GM03348 (cell line): ENCODE measurements at regions not wholly inside any gene's neighbourhood (a gene's known extent, or its start where the extent isn't known, plus 50 kb on each side); places are given as distances from the start of the nearest gene placed in this dataset.
"Not testable (repeated sequence)": the region's sequence is repeated elsewhere in the genome, so short reads cannot be mapped to it uniquely, and the experiment has no call there.

ENCODE experiments used
- DNase-seq: peaks from one replicate; pipeline ENCODE4 v3.0.0; 2012; ENCODE audit warnings: low spot score

- no peak for DNase-seq
Observed at GRCh38 chr4:3634281-3634857, 102.1 kb upstream of the LRPAP1 start.

- DNase-seq: not testable (repeated sequence)
Observed at GRCh38 chr4:3633277-3633676, 101.1 kb upstream of the LRPAP1 start.

GRCh38 chr4:3632794-3633193 is 100.6 kb upstream of the LRPAP1 start:
- not testable (repeated sequence) for DNase-seq

DNA sequence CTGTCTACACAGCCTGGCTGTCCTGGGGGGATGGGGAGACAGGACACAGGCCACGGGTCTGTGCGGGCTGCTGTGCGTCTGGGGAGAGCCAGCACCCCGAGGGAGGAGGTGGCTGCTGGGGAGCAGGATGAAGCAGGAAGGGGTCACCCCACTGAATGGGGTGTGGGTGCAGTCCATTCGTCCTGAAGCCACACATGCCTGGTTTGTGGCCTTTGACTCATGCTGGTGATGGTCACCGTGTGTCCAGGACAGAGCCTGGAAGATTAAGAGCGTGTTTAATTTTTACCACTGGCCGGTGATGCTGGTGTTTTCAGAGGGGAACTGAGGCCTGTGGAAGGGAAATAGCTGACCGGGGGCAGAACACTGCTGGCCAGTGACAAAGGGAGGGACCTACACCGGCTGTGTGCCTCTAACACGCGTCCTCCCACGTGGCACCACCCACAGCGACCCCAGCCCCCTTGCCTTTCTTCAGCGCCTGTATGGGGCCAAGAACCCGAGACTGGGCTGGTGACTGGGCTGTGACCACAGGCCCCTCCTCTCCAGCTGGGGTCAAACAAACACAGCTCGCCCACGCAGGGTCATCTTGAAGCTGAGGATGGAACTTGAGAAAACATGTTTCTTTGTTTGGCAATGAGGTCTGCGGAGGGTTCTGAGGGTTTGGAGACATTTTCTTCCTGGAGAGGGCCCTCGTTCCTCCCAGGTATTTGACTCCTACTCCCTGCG is 99.5 kb upstream of the LRPAP1 start:
- DNase-seq: not testable (repeated sequence)

DNA sequence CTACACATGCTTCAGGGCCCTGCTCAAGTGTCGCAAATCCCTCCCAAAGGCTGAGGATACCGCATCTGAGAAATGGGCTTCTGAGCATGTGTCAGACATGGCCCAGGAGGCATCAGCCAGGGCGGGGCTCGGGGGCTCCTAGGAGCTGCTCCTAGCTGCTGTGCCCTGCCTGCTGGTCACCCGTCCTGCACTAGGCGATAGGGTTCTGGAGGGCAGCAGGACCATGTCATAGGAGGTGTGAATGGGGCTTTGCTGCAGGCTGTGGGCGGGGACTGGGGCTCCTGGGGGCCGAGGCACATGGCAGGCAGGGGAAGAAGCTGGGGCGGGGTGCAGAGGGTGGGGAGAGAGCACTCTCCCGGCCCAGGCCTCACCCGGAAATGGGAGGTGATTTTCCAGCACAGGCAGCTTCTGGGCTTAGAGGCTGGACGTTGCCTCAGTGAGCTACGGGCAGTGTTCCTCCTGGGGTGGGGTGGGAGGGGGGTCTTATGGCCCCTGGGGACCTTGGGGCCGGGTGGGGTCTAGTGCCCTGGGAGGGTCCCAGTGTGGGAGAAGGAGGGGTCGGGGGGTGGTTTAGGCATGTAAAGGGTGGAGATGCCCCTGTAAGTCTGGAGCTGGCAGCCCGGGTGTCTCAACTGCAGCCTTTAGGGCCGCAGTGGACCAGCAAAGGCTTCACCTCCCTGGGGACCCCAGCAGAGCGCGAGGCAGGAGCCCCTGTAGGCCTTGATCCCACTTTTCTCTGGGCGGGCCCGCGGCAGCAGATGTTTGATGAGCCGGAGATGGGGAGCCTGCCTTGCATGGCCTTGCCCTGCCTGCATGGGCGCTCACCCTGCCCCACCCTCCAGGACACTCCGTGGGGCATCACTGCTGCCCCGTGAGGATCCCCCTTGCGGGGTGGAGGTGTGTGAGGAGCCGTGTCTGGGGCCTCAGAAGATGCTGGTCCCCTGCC is 98.6 kb upstream of the LRPAP1 start:
- no peak for DNase-seq

DNA sequence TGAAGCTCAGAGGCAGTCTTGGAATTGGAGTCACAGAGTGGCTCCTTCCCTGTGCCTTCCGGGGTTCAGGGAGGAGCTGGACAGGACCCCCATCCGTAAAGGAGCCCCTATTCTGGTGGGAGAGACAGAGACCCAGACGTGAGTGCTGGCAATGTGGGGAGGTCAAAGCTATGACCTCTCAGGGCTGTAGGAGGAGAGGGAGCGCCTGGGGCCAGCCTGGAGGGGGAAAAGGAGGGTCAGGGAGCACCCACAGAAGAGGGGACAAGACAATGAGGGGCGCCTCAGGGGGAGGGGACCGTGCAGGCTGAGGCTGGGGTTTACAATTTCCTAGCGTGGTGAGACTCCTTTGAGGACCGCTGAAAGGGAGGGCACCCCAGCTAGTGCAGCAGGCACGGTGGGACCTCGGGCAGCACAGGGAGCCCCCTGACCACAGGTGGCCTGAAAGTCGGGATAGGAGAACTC is 97.9 kb upstream of the LRPAP1 start:
- DNase-seq: no peak

DNA sequence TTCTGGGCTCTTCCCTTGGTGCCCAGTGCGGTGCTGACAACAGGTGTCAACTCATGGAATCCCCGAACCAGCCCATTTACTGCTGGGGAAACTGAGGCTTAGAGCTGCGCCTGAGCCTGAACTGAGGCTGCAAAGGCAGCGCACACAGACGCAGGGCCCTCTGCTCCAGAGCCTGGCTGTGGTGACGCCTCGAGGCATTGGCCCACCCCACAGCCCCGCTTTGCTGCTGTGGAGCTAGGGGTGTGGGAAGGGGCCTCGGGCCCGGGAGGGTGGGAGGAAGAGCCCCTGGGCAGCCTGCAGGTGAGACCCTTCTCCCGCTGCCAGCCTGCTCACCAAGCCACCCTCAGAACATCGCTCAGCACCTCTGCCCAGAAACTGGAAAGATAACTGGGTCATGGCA is 97.4 kb upstream of the LRPAP1 start:
- DNase-seq: no peak

- not testable (repeated sequence) for DNase-seq
Observed at GRCh38 chr4:3629176-3629575, 97.0 kb upstream of the LRPAP1 start.

DNA sequence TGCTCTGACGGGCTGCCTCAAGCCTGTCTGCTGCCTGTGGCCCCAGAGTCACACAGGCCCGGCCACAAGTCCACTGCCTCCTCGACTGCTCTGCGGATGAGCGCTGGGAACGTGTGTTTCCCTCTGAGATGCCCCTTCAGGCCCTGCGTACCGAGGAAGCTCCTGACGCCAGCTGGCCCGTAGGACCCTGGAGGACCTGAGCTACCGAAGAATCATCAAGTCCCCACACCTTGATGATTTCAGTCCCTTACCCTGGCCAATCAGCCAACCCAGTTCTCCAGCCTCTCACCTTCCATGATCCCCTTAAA is 96.6 kb upstream of the LRPAP1 start:
- DNase-seq: no peak

DNA sequence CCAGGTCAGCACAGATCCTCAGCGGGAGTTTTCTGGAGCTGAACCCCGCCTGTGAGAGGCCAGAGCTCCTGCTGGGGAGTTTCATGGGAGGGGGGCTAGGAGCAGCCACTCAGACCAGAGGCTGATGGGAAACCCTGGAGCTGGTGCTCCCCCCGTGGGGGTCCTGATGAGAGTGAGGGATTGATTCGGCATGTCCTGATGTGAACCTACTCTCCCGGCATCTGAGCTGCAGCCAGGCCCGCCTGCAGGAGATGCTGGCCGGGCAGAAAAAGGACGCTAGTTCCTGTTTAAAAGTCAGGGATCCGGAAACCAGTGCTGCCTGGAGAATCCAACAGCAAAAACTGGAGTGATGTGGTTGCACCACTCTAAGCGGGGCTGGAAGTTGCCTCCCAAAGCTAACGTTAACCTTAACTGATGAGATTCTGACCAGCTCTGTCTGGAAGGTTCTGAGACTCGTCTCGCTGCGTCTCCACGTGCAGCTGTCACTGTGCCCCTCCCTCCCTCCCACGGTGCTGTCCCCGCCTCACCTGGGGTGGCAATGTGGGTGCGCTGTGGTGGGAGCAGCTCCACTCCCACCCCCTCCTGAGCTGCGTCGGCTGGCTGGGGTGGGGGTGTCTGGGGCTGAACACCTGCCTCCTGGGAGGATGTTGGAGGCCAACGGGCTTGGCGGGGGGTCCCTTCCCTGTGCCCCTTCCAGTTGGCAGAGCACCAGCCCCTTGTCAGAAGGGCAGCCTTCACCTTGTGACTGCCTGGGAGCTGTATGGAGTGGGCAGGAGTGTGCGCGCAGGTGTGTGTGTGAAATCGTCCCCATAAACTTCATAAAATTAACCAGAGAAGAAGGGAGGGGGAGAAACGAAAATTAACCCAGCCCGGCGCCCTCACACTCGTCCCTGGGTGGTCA is 96.0 kb upstream of the LRPAP1 start:
- not testable (repeated sequence) for DNase-seq

- DNase-seq: not testable (repeated sequence)
Observed at GRCh38 chr4:3627456-3627855, 95.2 kb upstream of the LRPAP1 start.

- DNase-seq: not testable (repeated sequence)
Observed at GRCh38 chr4:3626131-3626884, 94.1 kb upstream of the LRPAP1 start.

DNA sequence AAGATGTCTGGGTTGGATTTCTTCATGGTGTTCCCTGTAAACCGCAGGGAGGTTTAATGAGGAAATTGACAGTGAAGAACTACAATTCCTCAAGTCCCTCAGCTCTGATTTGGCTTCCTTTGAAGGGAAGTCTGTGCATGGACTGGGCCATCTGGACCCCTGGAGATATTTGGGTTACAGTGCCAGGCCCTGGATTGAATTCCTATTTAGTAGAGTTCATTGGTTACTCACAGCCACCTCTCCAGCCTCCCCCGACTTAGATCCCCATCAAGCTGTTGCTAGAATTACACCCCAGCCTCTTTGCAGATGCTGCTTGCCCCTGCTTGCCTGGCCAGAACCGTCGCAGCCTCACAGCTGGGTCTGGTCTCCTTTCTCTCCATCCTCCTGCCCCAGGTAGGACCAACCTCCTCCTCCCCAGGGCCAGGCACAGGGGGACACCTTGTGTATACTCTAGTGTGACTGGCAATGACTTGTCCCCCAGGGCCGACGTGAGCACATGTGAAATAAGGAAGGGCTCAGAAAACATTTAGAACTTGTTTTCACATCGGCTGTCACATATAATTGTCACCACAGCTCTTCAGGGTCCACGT is 93.2 kb upstream of the LRPAP1 start:
- not testable (repeated sequence) for DNase-seq

- peak; percentile 26 for DNase-seq
Observed at GRCh38 chr4:3623809-3624329, 91.6 kb upstream of the LRPAP1 start.

DNA sequence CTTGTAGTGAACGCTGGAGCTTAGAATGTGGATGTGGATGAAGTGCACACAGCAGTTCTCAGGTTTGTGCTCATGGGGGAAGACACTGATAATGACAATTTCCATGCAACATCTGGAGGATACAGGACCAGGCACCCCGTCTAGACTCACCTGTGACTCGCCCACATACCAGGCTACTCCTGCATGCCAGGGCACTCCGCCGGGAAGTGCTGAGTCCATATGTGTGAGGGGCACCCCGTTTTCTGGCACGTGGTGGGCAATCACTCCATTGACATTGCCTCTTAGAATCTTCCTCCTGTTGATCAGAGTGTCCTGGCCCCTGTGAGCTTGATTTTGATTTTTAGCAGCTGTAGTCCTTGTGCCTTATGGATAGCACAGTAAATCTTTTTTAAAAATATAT is 90.9 kb upstream of the LRPAP1 start:
- DNase-seq: no peak

DNA sequence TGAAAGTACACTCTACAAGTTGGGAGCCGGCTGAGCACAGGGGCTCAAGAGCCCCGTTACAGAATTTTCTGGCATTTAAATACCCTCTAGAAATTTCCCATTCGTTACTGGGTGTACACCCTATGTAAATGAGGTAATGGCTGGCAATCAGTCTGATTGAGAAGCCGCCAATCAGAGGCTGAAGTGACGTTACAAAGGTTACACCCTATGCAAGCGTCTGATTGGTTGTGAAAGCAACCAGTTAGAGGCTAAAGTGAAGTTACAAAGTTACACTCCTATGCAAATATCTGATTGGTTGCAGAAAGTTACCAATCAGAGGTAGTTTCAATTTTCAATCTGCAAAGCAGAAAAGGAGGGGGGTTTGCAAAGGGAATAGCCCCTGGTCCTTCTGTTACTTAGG is 88.1 kb upstream of the LRPAP1 start:
- DNase-seq: not testable (repeated sequence)

- not testable (repeated sequence) for DNase-seq
Observed at GRCh38 chr4:3619698-3620097, 87.5 kb upstream of the LRPAP1 start.

DNA sequence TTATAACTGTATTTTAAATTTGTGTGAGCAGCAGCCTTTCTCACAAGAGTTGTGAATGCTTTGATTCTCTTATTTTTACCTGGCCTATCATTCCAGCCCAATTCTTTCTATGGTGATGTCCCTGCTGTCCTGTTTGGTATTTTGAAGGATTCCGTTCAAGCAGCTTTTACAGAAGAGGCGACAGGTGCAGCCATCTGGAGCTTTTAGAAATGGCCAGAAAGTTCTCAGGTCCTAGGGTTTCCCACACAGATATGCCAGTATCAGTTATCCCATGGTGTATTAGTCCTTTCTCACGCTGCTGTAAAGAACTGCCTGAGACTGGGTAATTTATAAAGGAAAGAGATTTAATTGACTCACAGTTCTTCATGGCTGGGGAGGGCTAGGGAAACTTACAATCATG is 86.1 kb upstream of the LRPAP1 start:
- not testable (repeated sequence) for DNase-seq

DNA sequence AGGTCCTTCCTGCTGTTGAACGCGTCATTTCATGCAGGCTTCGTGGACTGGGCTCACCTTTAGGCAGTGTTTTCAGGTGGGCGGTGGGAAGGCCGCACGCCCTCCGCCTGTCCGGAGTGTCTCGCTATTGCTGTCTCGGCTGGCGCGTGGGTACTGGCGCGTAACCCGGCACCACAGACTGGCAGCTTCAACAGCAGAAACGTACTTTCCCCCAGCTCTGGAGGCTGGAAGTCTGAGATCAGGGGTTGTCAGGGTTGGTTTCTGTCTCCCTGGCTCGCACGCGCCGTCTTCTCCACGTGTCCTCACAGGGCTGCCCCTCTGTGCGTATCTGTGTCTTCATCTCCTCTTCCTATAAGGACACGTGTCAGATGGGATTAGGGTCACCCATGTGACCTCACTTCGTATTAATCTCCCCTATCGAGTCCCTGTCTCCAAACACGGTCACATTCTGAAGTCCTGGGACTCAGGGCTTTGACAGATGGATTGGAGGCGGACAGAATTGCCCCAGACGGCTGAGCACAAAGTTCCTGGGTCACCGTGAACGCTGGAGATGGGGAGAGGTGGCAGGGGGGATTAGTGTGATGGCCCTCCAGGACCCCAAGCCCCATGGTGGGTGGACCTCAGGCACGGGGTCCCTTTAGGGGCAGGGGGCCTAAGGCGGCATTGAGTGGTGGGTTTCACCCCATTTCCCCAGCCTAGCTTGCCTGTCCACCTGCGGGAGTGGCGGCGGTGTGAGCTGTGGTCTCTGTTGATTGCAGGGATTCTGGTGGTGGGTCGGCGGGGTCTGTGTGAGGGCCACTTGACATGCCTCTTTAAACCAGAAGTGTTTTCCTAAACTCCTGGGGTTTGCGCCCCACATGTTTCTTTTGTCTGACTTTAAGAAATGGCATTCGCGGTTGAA is 83.4 kb upstream of the LRPAP1 start:
- DNase-seq: no peak

DNA sequence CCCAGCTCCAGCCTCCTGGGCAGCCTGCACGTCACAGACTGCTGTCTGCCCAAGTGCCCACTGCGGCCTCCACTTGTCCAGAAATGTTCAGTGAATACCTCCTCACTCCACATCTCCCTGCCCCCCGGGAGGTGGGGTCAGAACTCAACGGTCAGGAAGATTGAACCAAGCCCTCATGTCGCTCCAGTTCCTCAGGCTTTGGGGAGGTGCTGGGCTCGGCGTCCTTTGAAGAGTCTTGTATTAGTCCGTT is 82.4 kb upstream of the LRPAP1 start:
- no peak for DNase-seq
